ENCODE measurements at regions not wholly inside any gene's neighbourhood (a gene's known extent, or its start where the extent isn't known, plus 50 kb on each side); places are given as distances from the start of the nearest gene placed in this dataset.
"Not testable (repeated sequence)": the region's sequence is repeated elsewhere in the genome, so short reads cannot be mapped to it uniquely, and the experiment has no call there.

DNA sequence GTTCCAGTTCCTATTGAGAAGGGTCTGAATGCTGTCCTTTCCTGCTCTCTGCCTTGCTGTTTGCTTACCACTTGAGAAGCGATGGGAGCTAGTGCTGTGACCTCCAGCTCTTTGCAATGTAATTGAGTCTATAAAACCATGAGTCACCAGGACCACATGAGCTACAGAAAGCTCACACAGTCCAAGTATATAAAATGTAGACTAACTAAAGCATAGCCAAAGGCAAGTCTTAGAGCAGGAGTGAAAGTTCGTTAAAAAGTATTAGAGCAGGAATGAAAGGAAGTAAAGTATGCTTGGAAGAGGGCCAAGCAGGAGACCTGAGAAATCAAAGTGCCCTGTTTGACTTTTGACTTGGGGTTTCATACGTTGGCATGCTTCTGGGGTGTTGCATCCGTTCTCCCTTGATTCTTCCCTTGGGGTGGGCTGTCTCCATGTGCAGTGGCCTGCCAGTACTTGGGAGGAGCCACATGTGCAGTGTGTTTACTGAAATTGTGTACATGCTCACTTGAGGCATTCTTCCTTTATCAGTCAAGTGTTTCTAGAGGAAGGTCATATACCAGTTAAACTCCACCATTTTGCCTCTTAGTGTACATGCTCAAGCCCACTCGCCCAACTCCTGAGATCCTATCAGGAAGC, 71.3 kb upstream of the KIT start:
- no peak for DNase-seq

DNA sequence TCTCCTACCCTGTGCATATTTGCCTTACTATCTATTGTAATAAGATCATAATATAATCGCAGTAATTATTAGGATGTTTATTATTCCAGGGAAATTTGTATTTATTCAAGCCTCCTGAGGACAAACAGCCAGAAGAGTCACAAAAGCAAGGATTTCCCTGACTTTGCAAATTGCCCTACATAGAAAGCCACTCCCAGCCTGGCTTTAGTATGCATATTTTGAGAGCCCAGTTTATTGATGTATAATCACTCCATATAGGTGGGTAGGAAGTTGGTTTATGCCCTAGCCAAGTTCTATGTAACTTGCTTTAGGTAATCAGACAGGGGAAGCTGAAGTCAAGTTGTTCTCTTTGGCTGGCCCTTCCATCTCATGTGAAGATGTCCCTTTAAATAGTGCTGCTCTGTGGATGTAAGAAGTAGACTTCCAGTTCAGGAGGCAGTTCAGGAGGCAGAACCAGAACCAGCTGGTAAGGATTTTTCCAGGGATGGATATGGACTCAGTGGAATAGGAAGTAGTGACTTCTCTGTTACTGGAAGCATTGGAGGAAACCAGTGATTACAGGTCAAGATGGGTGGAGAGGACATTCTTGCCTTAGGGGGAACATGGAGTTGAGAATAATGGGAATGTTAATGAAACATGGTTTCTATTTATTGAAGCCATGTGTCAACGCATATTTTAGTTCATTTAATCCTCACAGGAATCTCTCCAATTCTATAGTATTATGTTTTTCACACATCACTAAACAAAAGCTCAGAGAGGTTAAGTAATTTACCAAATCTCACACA, 70.5 kb upstream of the KIT start:
- DNase-seq: no peak

DNA sequence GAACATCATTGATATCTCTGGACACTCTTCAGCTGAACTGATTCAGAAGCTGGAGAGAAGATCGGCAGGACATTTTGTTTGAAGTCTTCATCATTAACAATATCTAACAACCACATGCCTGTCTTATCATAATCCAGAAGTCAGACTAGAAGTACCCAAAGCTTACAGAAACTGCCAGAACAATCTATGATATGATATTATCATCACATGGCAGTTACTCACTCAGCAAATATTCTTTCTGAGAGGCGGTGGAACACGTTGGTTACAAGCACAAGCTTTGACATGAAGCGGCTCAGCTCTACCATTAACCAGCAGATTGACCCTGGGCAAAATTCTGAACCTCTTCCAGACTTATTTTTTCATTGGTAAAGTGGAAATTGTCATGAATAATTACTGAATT, 69.4 kb upstream of the KIT start:
- no peak for DNase-seq

DNA sequence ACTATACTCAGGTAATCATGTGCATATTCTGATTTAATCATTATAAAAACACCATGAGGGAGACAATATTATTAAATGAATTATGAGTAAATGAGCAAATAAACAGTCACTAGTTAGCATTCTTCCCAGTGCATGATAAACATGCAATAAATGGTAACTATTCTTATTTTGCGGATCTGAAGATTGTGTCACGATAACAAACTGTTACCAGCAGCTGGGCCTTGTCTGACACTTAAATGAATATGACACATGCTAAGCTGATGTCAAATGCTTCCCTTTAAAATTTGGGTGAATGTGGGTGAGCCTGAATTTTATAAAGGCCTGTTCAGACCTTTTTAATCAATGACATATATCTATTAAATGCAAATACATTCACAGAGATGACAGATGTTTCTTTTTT, 68.2 kb upstream of the KIT start:
- no peak for DNase-seq

DNA sequence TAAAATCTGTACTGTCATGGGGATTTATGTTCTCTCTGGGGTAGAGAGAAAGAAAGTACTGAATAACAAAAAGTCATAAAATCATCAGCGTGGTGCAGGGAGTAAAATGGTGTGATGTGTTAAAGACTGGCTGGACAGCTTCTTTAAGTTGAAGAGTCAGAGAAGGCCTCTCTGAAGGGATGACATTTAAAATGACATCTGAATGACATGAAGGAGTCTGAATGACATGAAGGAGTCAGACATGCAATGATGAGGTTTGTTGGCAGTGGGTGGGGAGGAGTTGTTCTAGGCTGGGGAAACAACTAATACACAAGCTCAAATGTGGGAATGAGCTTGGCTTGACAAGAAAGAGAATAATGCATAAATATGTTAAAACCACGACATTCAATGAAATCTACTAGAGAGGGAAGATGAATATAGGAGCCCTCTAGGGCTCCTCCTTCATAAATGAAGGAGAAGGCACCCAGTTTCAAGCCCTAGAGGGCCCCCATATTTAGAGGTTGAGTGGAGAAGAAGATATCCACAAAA, 63.9 kb upstream of the KIT start:
- DNase-seq: no peak

DNA sequence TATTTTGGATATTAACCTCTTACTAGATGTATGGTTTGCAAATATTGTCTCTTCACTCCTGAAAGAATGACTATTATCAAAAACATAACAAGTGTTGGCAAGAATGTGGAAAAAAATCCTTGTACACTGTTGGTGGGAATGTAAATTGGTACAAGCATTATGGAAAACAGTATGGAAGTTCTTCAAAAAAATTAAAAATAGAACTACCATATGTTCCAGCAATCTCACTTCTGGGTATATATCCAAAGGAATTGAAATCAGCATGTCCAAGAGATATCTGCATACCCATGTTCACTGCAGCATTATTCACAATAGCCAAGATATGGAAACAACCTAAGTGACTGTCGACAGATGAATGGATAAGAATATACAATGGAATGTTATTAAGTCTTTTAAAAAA, 61.6 kb upstream of the KIT start:
- DNase-seq: no peak

DNA sequence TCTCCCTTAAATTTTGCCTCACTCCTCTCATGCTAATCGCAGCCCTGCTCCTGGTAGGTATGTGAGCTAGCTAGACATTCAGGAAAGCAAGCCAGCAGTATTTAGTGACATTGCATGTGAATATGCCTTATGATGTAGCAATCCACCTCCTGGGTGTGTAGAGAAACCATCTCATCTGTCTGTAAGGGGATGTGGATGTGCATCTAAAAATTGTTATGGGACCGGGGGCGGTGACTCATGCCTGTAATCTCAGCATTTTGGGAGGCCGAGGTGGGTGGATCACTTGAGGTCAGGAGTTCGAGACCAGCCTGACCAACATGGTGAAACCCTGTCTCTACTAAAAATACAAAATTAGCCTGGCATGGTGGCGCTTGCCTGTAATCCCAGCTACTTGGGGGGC, 60.1 kb upstream of the KIT start:
- not testable (repeated sequence) for DNase-seq

DNA sequence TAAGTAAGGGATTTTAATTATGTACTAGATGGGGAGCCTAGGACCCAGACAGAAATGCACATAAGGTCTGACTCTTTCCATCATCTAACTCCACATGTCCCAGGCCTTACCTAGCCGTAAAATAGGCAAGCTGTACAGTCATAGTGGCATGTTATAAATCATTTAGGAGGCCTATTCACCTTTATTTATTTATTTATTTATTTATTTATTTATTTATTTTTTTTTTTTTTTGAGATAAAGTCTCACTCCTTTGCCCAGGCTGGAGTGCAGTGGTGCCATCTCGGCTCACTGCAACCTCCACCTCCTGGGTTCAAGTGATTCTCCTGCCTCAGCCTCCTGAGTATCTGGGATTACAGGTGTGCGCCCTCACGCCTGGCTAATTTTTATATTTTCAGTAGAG, 55.6 kb upstream of the KIT start:
- DNase-seq: not testable (repeated sequence)

DNA sequence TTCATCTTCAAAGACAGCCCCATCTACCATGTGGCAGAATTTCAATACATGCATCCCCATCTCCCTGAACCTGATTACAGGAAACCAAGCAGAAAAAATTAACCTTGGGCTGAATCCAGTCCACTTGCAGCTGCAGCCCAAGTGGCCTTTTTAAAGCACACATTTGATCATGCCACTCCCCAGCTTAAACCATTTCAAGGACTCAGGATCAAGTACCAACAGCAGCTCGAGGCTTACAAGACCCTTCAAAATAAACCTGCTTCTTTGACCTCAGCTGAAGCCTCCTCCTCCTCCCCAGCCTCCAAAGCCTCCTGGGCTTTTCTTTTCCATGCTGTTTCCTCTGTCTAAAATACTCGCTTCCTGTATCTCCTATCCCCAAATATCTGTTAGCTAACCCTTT, 50.7 kb upstream of the KIT start:
- DNase-seq: no peak

DNA sequence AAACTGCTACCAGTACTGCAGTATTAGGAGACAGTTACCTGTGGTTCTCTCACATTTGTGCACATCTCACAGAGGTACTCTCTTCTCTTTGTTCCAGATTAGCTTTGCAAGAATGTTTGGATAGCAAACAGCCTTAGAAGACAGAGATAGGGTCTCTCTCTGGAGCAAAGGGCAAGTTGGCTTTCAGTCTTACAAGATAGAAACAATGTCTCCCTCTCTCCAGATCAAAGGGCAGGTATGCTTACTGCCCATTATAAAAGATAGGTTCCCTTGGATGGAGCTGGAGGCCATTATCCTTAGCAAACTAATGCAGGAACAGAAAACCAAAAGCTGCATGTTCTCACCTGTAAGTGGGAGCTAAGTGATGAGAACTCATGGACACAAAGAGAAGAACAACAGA, 50.2 kb upstream of the KIT start:
- no peak for DNase-seq
